Peyer's patch (tissue), 4 donors: ENCODE measurements at regions not wholly inside any gene's neighbourhood (a gene's known extent, or its start where the extent isn't known, plus 50 kb on each side); places are given as distances from the start of the nearest gene placed in this dataset.
"Not testable (repeated sequence)": the region's sequence is repeated elsewhere in the genome, so short reads cannot be mapped to it uniquely, and the experiment has no call there.

Experiments used
- DNase-seq, 3 donors: peaks; one replicate each; pipeline ENCODE4 v3.0.0-alpha.2; 2017 to 2019
- H3K27ac ChIP-seq, 4 donors: fragments of 200-600 bp; sonication (generic); one replicate each; pipeline ENCODE4 v1.5.1; 2016 to 2019
- H3K27me3 ChIP-seq, 2 donors: fragments of 200-600 bp; sonication (generic); one replicate each; pipeline ENCODE4 v1.5.1; 2019
- H3K36me3 ChIP-seq, 3 donors: fragments of 200-600 bp; sonication (generic); one replicate each; pipeline ENCODE4 v1.5.1; 2016 to 2019
- H3K4me1 ChIP-seq, 4 donors: fragments of 200-600 bp; sonication (generic); one replicate each; pipeline ENCODE4 v1.5.1; 2016 to 2019
- H3K4me3 ChIP-seq, 4 donors: fragments of 200-600 bp; sonication (generic); 1 replicate in 3 of 4; 2 replicates in 1 of 4; pipeline ENCODE4 v1.5.1; 2016 to 2019; ENCODE audit warnings: mild to moderate bottlenecking in 1 of 4
- H3K9me3 ChIP-seq, 4 donors: fragments of 200-600 bp; sonication (generic); one replicate each; pipeline ENCODE4 v1.5.1; 2016 to 2019; ENCODE audit warnings: mild to moderate bottlenecking in 1 of 4
- POLR2A ChIP-seq, 2 donors: fragments of 450-650 bp; IDR thresholded peaks; one replicate each; pipeline ENCODE4 v1.5.1; 2017; ENCODE audit warnings: antibody characterized with exemption in 2 of 2, mild to moderate bottlenecking in 2 of 2, moderate library complexity in 2 of 2
- TF ChIP-seq, protein P1 (sequence below), 6 experiments: fragments of 450-650 bp in 4 of 6; fragments of 200-600 bp in 2 of 6; sonication (generic) in 1 of 6; IDR thresholded peaks; one replicate each; pipeline ENCODE4 v1.5.1; 2017 to 2019; ENCODE audit warnings: antibody characterized with exemption in 6 of 6, mild to moderate bottlenecking in 3 of 6, moderate library complexity in 1 of 6

DNA sequence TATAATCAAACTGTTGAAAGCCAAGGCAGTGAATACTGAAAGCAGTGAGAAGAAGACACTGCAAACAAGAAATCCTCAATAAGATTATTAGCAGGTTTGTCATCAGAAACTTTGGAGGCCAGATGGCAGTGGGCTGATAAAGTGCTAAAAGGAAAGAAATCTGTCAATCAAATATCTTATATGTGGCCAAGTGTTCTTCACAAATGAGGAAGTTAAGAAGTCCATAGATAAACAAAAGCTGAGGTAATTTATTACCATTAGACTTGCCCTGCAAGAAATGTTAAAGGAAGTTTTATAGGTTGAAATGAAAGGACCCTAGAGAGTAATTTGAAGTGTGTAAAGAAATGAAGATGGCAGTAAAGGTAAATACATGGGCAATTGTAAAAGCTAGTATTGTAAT is 586.6 kb downstream of the RAPGEF2 start:
- no peaks in the 10 kb centered on the region for H3K4me1 ChIP-seq
- H3K9me3 ChIP-seq: peaks cover 0 to 3% (median 0%) of the 10 kb centered on the region in 4 donors
- no peak overlapping the region for H3K27ac ChIP-seq
- TF ChIP-seq, protein P1, sequence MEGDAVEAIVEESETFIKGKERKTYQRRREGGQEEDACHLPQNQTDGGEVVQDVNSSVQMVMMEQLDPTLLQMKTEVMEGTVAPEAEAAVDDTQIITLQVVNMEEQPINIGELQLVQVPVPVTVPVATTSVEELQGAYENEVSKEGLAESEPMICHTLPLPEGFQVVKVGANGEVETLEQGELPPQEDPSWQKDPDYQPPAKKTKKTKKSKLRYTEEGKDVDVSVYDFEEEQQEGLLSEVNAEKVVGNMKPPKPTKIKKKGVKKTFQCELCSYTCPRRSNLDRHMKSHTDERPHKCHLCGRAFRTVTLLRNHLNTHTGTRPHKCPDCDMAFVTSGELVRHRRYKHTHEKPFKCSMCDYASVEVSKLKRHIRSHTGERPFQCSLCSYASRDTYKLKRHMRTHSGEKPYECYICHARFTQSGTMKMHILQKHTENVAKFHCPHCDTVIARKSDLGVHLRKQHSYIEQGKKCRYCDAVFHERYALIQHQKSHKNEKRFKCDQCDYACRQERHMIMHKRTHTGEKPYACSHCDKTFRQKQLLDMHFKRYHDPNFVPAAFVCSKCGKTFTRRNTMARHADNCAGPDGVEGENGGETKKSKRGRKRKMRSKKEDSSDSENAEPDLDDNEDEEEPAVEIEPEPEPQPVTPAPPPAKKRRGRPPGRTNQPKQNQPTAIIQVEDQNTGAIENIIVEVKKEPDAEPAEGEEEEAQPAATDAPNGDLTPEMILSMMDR (IDR thresholded peaks at IDR 0.05): no peak
- TF ChIP-seq POLR2A (IDR thresholded peaks at IDR 0.05): no peak
- DNase-seq: no peak
- H3K36me3 ChIP-seq: no peaks in the 10 kb centered on the region
- H3K4me3 ChIP-seq: no peak overlapping the region
- no peaks in the 10 kb centered on the region for H3K27me3 ChIP-seq

DNA sequence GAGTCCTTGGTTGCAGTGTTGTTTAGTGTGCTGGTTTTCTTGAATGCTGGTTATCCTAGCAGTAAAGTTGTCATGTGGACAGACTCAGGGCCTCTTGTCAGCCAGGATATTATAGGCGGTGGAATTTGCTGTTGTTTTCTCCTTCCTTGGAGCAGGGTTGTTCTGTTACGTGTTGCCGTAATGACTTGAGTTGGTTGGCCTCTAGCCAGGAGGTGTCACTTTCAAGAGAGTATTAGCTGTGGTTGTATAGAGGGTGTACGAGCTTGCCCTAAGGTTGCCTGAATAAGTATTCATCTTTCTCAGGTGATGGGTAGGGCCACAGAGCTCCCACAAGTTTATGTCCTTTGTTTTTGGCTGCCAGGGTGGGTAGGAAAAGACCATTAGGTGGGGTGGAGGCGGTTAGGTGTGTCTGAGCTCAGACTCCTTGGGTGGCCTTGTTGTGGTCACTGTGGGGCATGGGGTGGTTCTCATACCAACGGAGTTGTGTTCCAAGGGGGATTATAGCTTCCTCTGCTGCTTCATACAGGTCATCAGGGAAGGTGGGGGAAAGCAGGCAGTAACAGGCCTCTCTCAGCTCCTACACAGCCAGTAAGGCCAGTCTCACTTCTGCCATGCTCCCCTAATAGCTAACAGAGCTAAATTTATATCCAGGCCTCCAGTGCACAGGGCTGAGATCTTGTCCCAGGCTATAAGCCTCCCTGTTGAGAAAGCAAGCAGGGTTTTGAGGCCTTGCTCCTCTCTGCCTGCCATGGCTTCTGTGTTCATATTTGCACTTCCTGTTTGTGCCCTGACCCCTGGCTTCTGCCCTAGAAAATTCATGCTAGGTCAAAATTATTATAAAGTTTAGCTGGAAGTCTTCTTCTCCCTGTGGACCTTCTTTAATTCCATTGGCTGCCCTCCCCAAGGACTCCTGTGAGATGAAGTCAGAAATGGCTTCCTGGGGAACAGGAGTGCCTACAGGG is 594.7 kb downstream of the RAPGEF2 start:
- H3K4me3 ChIP-seq: no peak overlapping the region
- peaks cover 0 to 2% (median 0%) of the 10 kb centered on the region in 4 donors for H3K9me3 ChIP-seq
- no peak for TF ChIP-seq POLR2A (IDR thresholded peaks at IDR 0.05)
- TF ChIP-seq, protein P1 (IDR thresholded peaks at IDR 0.05): no peak
- H3K27me3 ChIP-seq: no peaks in the 10 kb centered on the region
- DNase-seq: no peak
- no peak overlapping the region for H3K27ac ChIP-seq
- no peaks in the 10 kb centered on the region for H3K4me1 ChIP-seq
- no peaks in the 10 kb centered on the region for H3K36me3 ChIP-seq

GRCh38 chr4:159698336-159698735 is 595.5 kb downstream of the RAPGEF2 start:
- H3K9me3 ChIP-seq: peaks cover 0 to 2% (median 0%) of the 10 kb centered on the region in 4 donors
- no peaks in the 10 kb centered on the region for H3K4me1 ChIP-seq
- no peak overlapping the region for H3K4me3 ChIP-seq
- no peak for DNase-seq
- H3K27ac ChIP-seq: no peak overlapping the region
- no peaks in the 10 kb centered on the region for H3K36me3 ChIP-seq
- H3K27me3 ChIP-seq: no peaks in the 10 kb centered on the region
- TF ChIP-seq POLR2A (IDR thresholded peaks at IDR 0.05): no peak

DNA sequence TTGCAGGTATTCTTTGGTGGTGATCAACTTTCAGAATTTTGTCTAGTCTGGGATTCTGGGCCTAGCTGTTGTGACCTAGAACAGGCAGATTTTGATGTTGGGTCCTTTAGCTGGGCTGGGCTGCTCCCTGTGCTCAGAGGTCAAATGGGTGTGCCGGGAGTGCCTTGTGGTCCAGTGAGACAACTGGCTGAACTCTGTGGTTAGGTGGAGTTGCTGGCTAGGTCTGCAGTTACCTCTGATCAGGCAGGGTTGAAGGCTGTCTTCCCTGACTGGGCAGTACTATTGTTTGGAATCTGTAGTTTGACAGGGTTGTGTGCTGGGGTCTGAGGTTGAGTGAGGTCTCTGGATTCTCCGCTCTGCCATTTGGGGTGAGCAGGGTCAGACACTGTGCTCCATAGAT is 599.3 kb downstream of the RAPGEF2 start:
- H3K36me3 ChIP-seq: no peaks in the 10 kb centered on the region
- H3K27ac ChIP-seq: no peak overlapping the region
- no peaks in the 10 kb centered on the region for H3K4me1 ChIP-seq
- peaks cover 0 to 2% (median 0%) of the 10 kb centered on the region in 4 donors for H3K9me3 ChIP-seq
- H3K4me3 ChIP-seq: no peak overlapping the region
- no peaks in the 10 kb centered on the region for H3K27me3 ChIP-seq
- no peak for TF ChIP-seq POLR2A (IDR thresholded peaks at IDR 0.05)
- TF ChIP-seq, protein P1 (IDR thresholded peaks at IDR 0.05): no peak
- no peak for DNase-seq

DNA sequence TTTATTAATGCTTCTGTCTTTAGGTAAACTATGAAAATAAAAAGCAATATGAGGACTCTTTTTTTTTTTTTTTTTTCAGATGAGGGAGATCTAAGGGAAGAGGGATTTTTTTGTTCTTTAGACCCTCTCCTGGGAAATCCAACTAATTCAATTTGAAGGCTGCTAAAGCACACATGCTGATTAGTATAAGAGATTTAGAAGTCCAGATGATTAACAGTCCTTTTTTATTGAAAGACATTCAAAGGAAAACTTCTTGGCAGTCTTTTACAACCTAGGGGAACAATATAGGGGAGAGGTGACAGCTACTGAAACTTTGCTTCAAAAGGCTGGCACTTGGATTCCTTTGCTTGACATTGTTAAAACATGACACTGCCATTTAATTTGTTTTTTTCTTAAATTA is 602.5 kb downstream of the RAPGEF2 start:
- H3K4me3 ChIP-seq: no peak overlapping the region
- H3K9me3 ChIP-seq: peaks cover 0 to 2% (median 0%) of the 10 kb centered on the region in 4 donors
- H3K4me1 ChIP-seq: no peaks in the 10 kb centered on the region
- DNase-seq: no peak
- TF ChIP-seq POLR2A (IDR thresholded peaks at IDR 0.05): no peak
- TF ChIP-seq, protein P1 (IDR thresholded peaks at IDR 0.05): no peak
- H3K27me3 ChIP-seq: no peaks in the 10 kb centered on the region
- no peaks in the 10 kb centered on the region for H3K36me3 ChIP-seq
- no peak overlapping the region for H3K27ac ChIP-seq

GRCh38 chr4:159706704-159707103 is 603.8 kb downstream of the RAPGEF2 start:
- TF ChIP-seq, protein P1 (IDR thresholded peaks at IDR 0.05): no peak
- TF ChIP-seq POLR2A (IDR thresholded peaks at IDR 0.05): no peak
- Histone ChIP-seq H3K4me1 (no peaks in the 10 kb centered on the region), H3K27me3 (no peaks in the 10 kb centered on the region), H3K9me3 (peaks cover 0 to 2% (median 0%) of the 10 kb centered on the region in 4 donors), H3K36me3 (no peaks in the 10 kb centered on the region), H3K27ac (no peak overlapping the region), H3K4me3 (no peak overlapping the region)
- DNase-seq: no peak

GRCh38 chr4:159715180-159715579 is 612.3 kb downstream of the RAPGEF2 start:
- H3K27me3 ChIP-seq, H3K4me1 ChIP-seq, DNase-seq, H3K9me3 ChIP-seq, H3K27ac ChIP-seq, H3K4me3 ChIP-seq, H3K36me3 ChIP-seq: not testable (repeated sequence)
